Fibroblast of lung (primary cell): ENCODE measurements at regions not wholly inside any gene's neighbourhood (a gene's known extent, or its start where the extent isn't known, plus 50 kb on each side); places are given as distances from the start of the nearest gene placed in this dataset.

ENCODE experiments used
- DNase-seq, 2 donors: peaks; one replicate each; pipeline versions ENCODE4 v3.0.0 to v3.0.0-alpha.2; 2010; ENCODE audit warnings: low read depth in 2 of 2
- H2AFZ ChIP-seq: 2 replicates; pipeline ENCODE4 v1.5.1; 2012; ENCODE audit warnings: low read length, control low read depth, inconsistent platforms
- H3K27ac ChIP-seq: 2 replicates; pipeline ENCODE4 v1.5.1; 2011; ENCODE audit warnings: low read length, control low read depth; ENCODE audit not compliant: insufficient read depth
- H3K27me3 ChIP-seq: 2 replicates; pipeline ENCODE4 v1.5.1; 2011; ENCODE audit warnings: mild to moderate bottlenecking, low read length; ENCODE audit not compliant: control insufficient read depth, insufficient read depth
- H3K36me3 ChIP-seq: 2 replicates; pipeline ENCODE4 v1.5.1; 2011; ENCODE audit warnings: low read length; ENCODE audit not compliant: control insufficient read depth, insufficient read depth
- H3K4me1 ChIP-seq: 2 replicates; pipeline ENCODE4 v1.5.1; 2011; ENCODE audit warnings: low read length; ENCODE audit not compliant: control insufficient read depth, insufficient read depth; ENCODE audit errors: extremely low read depth
- H3K4me2 ChIP-seq: 2 replicates; pipeline ENCODE4 v1.5.1; 2011; ENCODE audit warnings: low read length, control low read depth; ENCODE audit not compliant: insufficient read depth; ENCODE audit errors: extremely low read depth
- H3K4me3 ChIP-seq, 4 experiments: fragments of 200-600 bp in 1 of 4; sonication (generic) in 1 of 4; replicated peaks in 1 of 4; 2 replicates each; pipeline ENCODE4 v1.5.1; 2011 to 2016; ENCODE audit warnings: low read length in 4 of 4, low read depth in 3 of 4, mild to moderate bottlenecking in 3 of 4, control low read depth in 2 of 4, inconsistent platforms in 1 of 4, mixed read lengths in 1 of 4; ENCODE audit not compliant: insufficient read depth in 1 of 4; ENCODE audit errors: control extremely low read depth in 1 of 4
- H3K79me2 ChIP-seq: 2 replicates; pipeline ENCODE4 v1.5.1; 2012; ENCODE audit warnings: mild to moderate bottlenecking, low read length, inconsistent platforms; ENCODE audit not compliant: control insufficient read depth, insufficient read depth
- H3K9ac ChIP-seq: 2 replicates; pipeline ENCODE4 v1.5.1; 2011; ENCODE audit warnings: mild to moderate bottlenecking, low read length, control low read depth; ENCODE audit not compliant: insufficient read depth
- H3K9me3 ChIP-seq: 2 replicates; pipeline ENCODE4 v1.5.1; 2012; ENCODE audit warnings: low read depth, low read length; ENCODE audit not compliant: control insufficient read depth, insufficient read depth
- H4K20me1 ChIP-seq: 2 replicates; pipeline ENCODE4 v1.5.1; 2011; ENCODE audit warnings: low read length; ENCODE audit not compliant: control insufficient read depth, insufficient read depth; ENCODE audit errors: extremely low read depth
- EZH2 ChIP-seq: IDR thresholded peaks from 2 replicates; pipeline ENCODE4 v1.5.1; 2012; ENCODE audit warnings: low read length, control low read depth, mild to moderate bottlenecking; ENCODE audit errors: missing control alignments
- TF ChIP-seq, protein P1 (sequence below), 2 donors: IDR thresholded peaks in 1 of 2; conservative IDR thresholded peaks in 1 of 2; 1 replicate in 1 of 2; 2 replicates in 1 of 2; pipeline ENCODE4 v1.5.1; 2011 to 2012; ENCODE audit warnings: low read length in 2 of 2, control low read depth in 1 of 2, inconsistent platforms in 1 of 2, low read depth in 1 of 2, mild to moderate bottlenecking in 1 of 2

DNA sequence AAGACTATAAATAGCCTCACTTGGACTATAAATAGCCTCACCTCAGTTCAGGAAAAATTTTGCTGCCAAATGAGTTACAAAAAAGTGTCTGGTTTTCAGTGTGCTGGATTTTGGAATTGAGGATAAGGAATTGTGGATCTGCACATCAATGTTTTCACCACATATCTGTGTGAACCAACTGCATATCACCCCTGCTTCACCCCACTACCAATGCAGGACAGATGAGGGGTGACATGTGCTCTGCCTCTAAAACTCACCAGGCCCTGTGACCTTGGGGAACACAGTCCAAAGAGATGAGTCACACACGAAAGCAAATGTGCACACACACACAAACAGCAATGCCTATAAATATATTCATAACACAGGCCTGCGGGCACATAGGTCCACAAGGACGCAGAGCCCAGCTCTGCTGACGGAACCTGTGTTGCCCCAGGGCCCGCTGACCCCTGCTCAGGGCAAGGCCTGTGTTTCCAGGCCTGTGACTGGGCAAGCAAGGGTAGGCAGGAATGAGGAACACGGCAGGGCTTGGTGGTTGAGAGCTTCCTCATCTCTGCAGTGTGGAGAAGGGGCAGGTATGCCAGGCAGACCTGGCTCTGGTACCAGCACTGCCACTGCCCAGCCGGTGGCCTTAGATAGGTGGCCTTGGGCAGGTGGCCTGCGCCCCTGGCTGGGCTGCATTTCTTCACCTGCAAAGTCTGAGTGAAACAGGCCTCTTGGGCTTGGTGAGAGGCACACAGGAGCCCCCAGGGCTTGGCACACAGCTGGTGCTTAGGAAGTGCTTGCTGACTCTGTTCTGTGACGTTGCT is 82.4 kb downstream of the ARL6IP4 start:
- H3K36me3 ChIP-seq, result peaks cover 4% of the 10 kb centered on the region
- peak overlapping the region; percentile 31 for H3K27ac ChIP-seq

DNA sequence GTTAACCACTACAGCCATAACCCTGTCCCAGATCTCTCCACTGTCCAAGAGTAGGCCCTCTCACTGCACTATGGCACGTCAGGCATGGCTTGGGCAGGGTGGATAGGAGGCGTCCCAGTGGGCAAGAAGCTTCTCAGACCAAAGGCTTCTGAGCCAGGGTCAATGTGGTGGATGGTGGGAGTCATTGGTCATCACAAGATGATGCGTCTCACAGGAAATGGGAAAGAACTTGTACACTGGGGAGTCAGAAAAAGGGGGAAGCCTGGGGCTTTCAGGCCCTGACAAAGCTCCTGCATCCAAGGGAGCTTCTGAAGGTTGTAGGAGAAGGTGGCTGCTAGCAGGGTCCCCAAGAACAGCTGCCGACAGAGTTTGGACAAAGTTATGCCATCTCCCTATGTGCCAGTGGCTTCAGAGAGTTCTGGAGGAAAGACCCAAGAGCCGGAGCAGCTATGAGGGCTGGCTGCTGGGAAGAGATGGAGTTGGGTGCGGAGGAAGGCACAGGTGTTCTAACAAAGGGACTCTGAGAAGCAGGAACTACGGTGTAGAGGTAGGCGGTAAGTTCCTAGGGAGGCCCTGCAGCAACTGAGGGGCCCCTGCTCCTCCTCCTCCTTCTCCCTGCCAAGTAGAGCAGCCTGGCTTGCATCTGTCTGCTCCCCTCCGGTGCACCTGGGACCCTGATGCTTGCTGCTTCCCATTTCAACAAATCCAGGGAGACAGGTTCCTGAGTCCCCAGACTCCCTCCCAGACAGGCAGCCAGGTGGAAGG is 81.1 kb downstream of the ARL6IP4 start:
- no peak overlapping the region for H3K4me2 ChIP-seq
- H3K4me1 ChIP-seq, result peaks cover 59% of the 10 kb centered on the region
- no peaks in the 10 kb centered on the region for H4K20me1 ChIP-seq
- no peak overlapping the region for H3K9ac ChIP-seq
- no peak overlapping the region for H3K27ac ChIP-seq
- no peak overlapping the region for H2AFZ ChIP-seq
- no peaks in the 10 kb centered on the region for H3K9me3 ChIP-seq
- TF ChIP-seq, protein P1, sequence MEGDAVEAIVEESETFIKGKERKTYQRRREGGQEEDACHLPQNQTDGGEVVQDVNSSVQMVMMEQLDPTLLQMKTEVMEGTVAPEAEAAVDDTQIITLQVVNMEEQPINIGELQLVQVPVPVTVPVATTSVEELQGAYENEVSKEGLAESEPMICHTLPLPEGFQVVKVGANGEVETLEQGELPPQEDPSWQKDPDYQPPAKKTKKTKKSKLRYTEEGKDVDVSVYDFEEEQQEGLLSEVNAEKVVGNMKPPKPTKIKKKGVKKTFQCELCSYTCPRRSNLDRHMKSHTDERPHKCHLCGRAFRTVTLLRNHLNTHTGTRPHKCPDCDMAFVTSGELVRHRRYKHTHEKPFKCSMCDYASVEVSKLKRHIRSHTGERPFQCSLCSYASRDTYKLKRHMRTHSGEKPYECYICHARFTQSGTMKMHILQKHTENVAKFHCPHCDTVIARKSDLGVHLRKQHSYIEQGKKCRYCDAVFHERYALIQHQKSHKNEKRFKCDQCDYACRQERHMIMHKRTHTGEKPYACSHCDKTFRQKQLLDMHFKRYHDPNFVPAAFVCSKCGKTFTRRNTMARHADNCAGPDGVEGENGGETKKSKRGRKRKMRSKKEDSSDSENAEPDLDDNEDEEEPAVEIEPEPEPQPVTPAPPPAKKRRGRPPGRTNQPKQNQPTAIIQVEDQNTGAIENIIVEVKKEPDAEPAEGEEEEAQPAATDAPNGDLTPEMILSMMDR (conservative IDR thresholded peaks at IDR 0.05 in 1 of 2, IDR thresholded peaks at IDR 0.05 in 1 of 2; ENCODE audit: low read depth in 1 of 2, low read length in 2 of 2), result no peak
- TF ChIP-seq EZH2, result no peak
- H3K27me3 ChIP-seq, result no peaks in the 10 kb centered on the region
- no peak for DNase-seq
- no peak overlapping the region for H3K4me3 ChIP-seq
- H3K79me2 ChIP-seq, result no peaks in the 10 kb centered on the region
- peaks cover 4% of the 10 kb centered on the region for H3K36me3 ChIP-seq

More for the DNA sequence above, 82.4 kb downstream of the ARL6IP4 start:
- H4K20me1 ChIP-seq, result no peaks in the 10 kb centered on the region
- peak overlapping the region; percentile 46 for H3K4me2 ChIP-seq
- no peak overlapping the region for H3K4me3 ChIP-seq
- H3K9ac ChIP-seq, result peak overlapping the region; percentile 20
- no peaks in the 10 kb centered on the region for H3K9me3 ChIP-seq
- DNase-seq, result peak; percentile 64 to 76
- H3K4me1 ChIP-seq, result peaks cover 59% of the 10 kb centered on the region
- no peak overlapping the region for H2AFZ ChIP-seq
- H3K79me2 ChIP-seq, result no peaks in the 10 kb centered on the region
- H3K27me3 ChIP-seq, result no peaks in the 10 kb centered on the region
- TF ChIP-seq EZH2, result no peak
- TF ChIP-seq, protein P1 (conservative IDR thresholded peaks at IDR 0.05 in 1 of 2, IDR thresholded peaks at IDR 0.05 in 1 of 2; ENCODE audit: low read depth in 1 of 2, low read length in 2 of 2), result no peak

DNA sequence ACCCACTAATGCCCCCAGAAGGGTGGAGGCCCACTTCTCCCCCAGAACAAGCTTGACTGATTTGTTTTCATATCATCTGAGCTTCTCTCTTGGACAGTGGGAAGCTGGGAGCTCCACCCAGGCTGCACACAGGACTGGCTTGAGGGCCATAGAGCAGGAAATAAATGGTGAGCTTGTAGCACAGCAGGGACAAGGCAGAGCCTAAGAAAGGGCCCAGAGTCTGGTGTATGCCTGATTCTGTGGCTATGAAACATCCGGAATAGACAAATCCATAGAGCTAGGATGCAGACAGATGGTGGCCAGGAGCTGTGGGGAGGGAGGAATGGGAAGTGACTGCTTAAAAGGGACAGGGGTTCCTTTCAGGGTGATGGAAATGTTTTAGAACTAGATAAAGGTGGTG is 79.0 kb downstream of the ARL6IP4 start:
- no peak for DNase-seq
- H3K4me2 ChIP-seq, result no peak overlapping the region
- peaks cover 59% of the 10 kb centered on the region for H3K4me1 ChIP-seq
- no peaks in the 10 kb centered on the region for H4K20me1 ChIP-seq
- H3K79me2 ChIP-seq, result no peaks in the 10 kb centered on the region
- no peaks in the 10 kb centered on the region for H3K27me3 ChIP-seq
- no peak overlapping the region for H3K9ac ChIP-seq
- no peak for TF ChIP-seq EZH2
- TF ChIP-seq, protein P1 (conservative IDR thresholded peaks at IDR 0.05 in 1 of 2, IDR thresholded peaks at IDR 0.05 in 1 of 2; ENCODE audit: low read depth in 1 of 2, low read length in 2 of 2), result no peak
- no peaks in the 10 kb centered on the region for H3K36me3 ChIP-seq
- no peak overlapping the region for H3K4me3 ChIP-seq
- no peak overlapping the region for H2AFZ ChIP-seq
- no peaks in the 10 kb centered on the region for H3K9me3 ChIP-seq
- peak overlapping the region; percentile 56 for H3K27ac ChIP-seq
